Small intestine (tissue), 7 donors: ENCODE measurements at regions not wholly inside any gene's neighbourhood (a gene's known extent, or its start where the extent isn't known, plus 50 kb on each side); places are given as distances from the start of the nearest gene placed in this dataset.

Source experiments
- DNase-seq, 2 donors: peaks; one replicate each; pipeline versions ENCODE4 v3.0.0 to v3.0.0-alpha.2; 2013
- FAIRE-seq: peaks from 2 replicates; lab custom pipeline; 2012; peaks lifted over from hg19 to GRCh38; lab: Jason Lieb, UNC
- H3K27ac ChIP-seq, 3 donors: one replicate each; pipeline ENCODE4 v1.5.1; 2013; ENCODE audit warnings: low read length in 2 of 3, mild to moderate bottlenecking in 2 of 3, control low read depth in 1 of 3, inconsistent platforms in 1 of 3, low read depth in 1 of 3, moderate library complexity in 1 of 3
- H3K27me3 ChIP-seq, 3 donors: one replicate each; pipeline ENCODE4 v1.6.1; 2013; ENCODE audit warnings: low read length in 3 of 3, inconsistent platforms in 1 of 3; ENCODE audit not compliant: control insufficient read depth in 3 of 3, insufficient read depth in 3 of 3
- H3K36me3 ChIP-seq, 3 donors: one replicate each; pipeline ENCODE4 v1.6.1; 2013; ENCODE audit warnings: low read length in 3 of 3, inconsistent platforms in 1 of 3, low read depth in 1 of 3, mild to moderate bottlenecking in 1 of 3, moderate library complexity in 1 of 3; ENCODE audit not compliant: control insufficient read depth in 3 of 3, insufficient read depth in 2 of 3
- H3K4me1 ChIP-seq, 3 donors: one replicate each; pipeline ENCODE4 v1.6.1; 2013; ENCODE audit warnings: low read length in 2 of 3, inconsistent platforms in 1 of 3, low read depth in 1 of 3, mild to moderate bottlenecking in 1 of 3, moderate library complexity in 1 of 3; ENCODE audit not compliant: control insufficient read depth in 3 of 3, insufficient read depth in 2 of 3
- H3K4me3 ChIP-seq, 3 donors: one replicate each; pipeline ENCODE4 v1.5.1; 2013; ENCODE audit warnings: low read length in 3 of 3, control low read depth in 1 of 3, inconsistent platforms in 1 of 3, low read depth in 1 of 3, mild to moderate bottlenecking in 1 of 3, moderate library complexity in 1 of 3
- H3K9me3 ChIP-seq, 2 donors: one replicate each; pipeline ENCODE4 v1.6.1; 2013; ENCODE audit warnings: low read depth in 1 of 2, low read length in 1 of 2; ENCODE audit not compliant: control insufficient read depth in 2 of 2, insufficient read depth in 1 of 2
- WGBS, 3 donors: extraction: QIAGEN DNeasy Blood & Tissue Kit; methylation state at CpG; one replicate each; pipeline ENCODE4 v1.1.7; 2013; 5-methylcytosine and 5-hydroxymethylcytosine counted together
- donor health status: healthy with polysubstance abuse.
- donor health status: control.
- donor health status: control.
- donor health status: Bipolar disorder and iron deficiency.
- donor health status: healthy.

DNA sequence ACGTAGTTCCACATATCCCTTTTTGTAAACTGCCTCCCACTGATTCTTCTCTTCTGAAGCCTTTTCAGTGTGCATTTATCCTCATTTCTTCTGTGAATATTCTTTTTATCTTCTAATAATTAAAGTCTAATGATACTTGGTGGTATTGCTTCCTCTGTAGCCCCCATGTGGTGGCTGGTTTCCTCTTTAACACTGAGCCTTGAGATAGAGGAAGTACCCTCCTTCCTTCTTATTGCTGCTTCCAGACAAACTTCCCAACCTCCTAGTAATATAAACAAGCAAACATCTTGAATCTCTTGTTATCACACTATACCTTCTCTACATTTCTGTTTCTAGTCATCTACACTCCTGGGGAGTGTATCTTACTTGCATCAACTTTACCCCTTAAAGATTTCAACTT lies 310.5 kb upstream of the GIMD1 start:
- Histone ChIP-seq H3K36me3 (no peaks in the 10 kb centered on the region), H3K9me3 (peaks cover 0 to 3% of the 10 kb centered on the region in 2 donors), H3K27me3 (no peaks in the 10 kb centered on the region), H3K4me3 (no peak overlapping the region), H3K27ac (no peak overlapping the region), H3K4me1 (no peaks in the 10 kb centered on the region)
- DNase-seq (no peak), FAIRE-seq (no peak)
- 38 to 65% (median 64%) methylated on average over 1 of the region's 1 CpG for whole genome bisulfite sequencing, 3 donors

DNA sequence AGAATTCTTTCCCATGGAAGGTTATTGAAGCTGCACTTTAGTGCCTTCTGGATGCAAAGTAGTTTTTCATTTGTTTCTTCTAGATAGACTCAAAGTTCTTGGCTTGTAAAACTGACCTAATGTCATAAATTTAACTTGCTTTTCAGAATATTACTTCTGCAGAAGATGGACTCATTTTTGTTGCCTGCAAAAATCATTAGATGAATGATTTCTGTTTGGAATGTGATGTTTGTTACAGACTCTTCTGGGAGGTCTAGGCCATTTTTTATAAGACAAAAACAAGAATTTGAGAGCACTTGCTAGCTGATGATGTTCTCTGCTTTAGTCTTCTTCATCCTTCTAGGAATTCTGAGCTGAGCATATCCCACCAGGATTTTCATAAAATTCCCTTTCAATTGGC lies 308.6 kb upstream of the GIMD1 start:
- FAIRE-seq (no peak), DNase-seq (no peak)
- Histone ChIP-seq H3K9me3 (peaks cover 0 to 3% of the 10 kb centered on the region in 2 donors), H3K27ac (no peak overlapping the region), H3K27me3 (no peaks in the 10 kb centered on the region), H3K36me3 (no peaks in the 10 kb centered on the region), H3K4me1 (no peaks in the 10 kb centered on the region), H3K4me3 (no peak overlapping the region)

DNA sequence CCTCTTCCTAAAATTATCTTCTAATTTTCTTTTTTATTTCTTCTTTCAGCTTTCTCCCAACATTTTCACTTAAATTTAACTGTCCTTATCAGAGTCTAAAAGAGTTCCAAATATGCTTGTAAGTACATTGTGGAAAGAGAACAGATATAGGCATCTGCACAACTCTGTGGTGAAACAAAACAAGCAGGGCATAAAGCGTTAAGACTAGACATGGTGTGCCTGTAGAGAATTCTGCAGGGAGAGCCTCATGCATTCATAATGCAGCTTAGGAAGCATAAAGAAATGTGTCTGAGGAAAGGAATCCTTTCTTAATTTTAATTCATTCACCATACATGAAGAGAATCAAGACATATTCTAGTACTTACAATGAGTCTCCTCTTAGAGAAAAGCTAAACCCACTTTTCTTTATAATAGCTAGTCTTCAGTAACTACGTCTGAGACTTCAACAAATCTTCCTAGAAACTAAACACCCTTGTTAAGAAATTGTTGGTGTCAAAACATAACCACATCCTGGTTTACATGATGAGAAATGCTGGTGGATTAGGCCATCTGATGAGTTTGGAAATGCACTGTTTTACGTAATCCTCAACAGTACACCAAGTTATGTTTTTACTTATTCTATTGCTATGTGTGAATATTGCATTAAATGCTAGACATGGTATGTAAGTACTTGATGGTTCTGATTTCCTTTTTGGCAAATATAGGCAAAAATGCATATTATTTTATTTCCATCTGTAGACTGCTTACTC lies 307.8 kb upstream of the GIMD1 start:
- Histone ChIP-seq H3K9me3 (peaks cover 0 to 2% of the 10 kb centered on the region in 2 donors), H3K27ac (no peak overlapping the region), H3K27me3 (no peaks in the 10 kb centered on the region), H3K4me1 (no peaks in the 10 kb centered on the region), H3K4me3 (no peak overlapping the region), H3K36me3 (no peaks in the 10 kb centered on the region)
- 69 to 84% (median 79%) methylated on average over 3 of the region's 3 CpGs for WGBS, 3 donors
- FAIRE-seq: no peak
- no peak for DNase-seq

DNA sequence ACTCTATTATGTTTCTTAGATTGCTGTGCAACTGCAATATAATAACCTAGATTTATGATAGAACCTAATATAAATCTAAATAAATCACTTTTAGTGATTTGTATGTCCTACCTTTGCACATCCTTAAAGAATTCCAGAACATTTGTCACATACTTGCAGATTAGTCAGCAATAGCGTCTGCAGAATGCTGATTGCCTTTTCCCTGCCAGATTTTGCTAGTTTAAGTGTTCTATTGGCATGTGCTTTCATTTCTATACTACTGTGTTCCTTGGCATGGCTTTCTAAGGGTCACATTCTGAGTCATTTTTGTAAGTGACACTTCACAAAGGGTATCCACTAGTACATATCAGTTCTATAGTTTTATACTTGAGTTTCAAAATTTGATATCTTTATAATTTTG lies 303.1 kb upstream of the GIMD1 start:
- FAIRE-seq (no peak), DNase-seq (no peak)
- Histone ChIP-seq H3K27me3 (no peaks in the 10 kb centered on the region), H3K36me3 (no peaks in the 10 kb centered on the region), H3K27ac (no peak overlapping the region), H3K9me3 (no peaks in the 10 kb centered on the region), H3K4me1 (no peaks in the 10 kb centered on the region), H3K4me3 (no peak overlapping the region)
- WGBS, 3 donors: 72 to 73% (median 72%) methylated on average over 1 of the region's 1 CpG

DNA sequence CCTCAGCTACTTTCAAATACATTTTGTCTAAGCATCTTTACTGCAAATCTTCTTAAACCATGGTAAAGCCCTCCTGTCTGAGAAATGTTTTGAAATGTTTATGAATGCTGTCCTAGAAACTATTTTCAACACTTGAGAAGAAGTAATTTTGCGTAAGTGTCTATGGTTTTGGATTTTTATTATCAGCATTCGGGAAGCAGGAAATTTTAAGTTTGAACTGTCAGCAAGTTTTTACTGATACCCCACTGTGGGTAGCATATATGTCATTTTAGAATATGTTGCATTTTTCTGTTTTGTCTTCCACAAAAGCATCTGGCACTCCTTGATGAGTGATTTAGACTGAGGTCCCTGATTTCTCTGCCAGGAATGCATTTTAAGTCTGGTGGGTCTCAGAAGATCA lies 302.4 kb upstream of the GIMD1 start:
- Histone ChIP-seq H3K27ac (no peak overlapping the region), H3K9me3 (no peaks in the 10 kb centered on the region), H3K27me3 (no peaks in the 10 kb centered on the region), H3K4me3 (no peak overlapping the region), H3K36me3 (no peaks in the 10 kb centered on the region), H3K4me1 (no peaks in the 10 kb centered on the region)
- no peak for DNase-seq
- WGBS, 3 donors: 74 to 89% (median 85%) methylated on average over 2 of the region's 2 CpGs
- no peak for FAIRE-seq

DNA sequence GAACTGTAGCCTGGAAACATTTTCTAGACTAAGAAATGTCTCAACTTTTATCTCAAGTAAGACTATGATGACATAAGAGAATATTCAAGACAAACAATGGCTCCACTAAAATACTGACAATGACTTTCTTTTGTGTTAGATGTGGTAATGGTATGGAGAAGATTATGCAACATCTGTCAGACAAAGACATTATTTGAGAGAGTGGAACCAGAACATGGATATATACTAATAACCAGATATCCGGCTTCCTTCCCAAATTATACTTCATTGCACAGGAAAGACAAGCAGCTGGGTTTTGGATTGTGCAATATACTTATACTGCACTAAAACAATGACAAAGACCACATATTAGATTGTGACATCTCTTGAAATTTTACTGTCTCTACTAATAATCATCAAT lies 290.8 kb upstream of the GIMD1 start:
- DNase-seq (no peak), FAIRE-seq (no peak)
- H3K27me3 ChIP-seq: no peaks in the 10 kb centered on the region
- H3K27ac ChIP-seq: no peak overlapping the region
- no peak overlapping the region for H3K4me3 ChIP-seq
- WGBS, 3 donors: 81 to 90% (median 86%) methylated on average over 1 of the region's 1 CpG
- no peaks in the 10 kb centered on the region for H3K36me3 ChIP-seq
- no peaks in the 10 kb centered on the region for H3K9me3 ChIP-seq
- H3K4me1 ChIP-seq: no peaks in the 10 kb centered on the region

DNA sequence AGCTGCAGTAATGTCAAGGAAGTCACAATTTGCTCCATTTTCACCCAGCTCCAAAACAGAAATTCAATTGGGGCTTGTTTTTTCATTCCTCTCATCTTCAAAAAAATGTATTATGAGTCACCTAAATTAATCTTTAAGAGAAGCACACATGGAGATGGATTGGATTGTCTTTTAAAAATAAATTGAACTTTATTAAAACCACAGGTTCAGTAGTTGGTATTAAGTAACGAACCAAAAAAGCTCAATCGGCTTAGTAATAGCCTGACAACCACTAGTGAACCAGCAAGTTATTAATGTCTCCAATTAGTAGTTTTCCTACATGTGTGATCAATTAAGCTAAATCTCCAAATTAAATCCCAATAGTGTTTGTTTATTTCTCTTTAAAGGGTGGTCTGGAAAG lies 283.5 kb upstream of the GIMD1 start:
- no peaks in the 10 kb centered on the region for H3K27me3 ChIP-seq
- whole genome bisulfite sequencing, 3 donors: 91 to 94% (median 94%) methylated on average over 2 of the region's 2 CpGs
- no peaks in the 10 kb centered on the region for H3K36me3 ChIP-seq
- no peaks in the 10 kb centered on the region for H3K9me3 ChIP-seq
- H3K27ac ChIP-seq: no peak overlapping the region
- DNase-seq (no peak), FAIRE-seq (no peak)
- no peaks in the 10 kb centered on the region for H3K4me1 ChIP-seq
- no peak overlapping the region for H3K4me3 ChIP-seq

DNA sequence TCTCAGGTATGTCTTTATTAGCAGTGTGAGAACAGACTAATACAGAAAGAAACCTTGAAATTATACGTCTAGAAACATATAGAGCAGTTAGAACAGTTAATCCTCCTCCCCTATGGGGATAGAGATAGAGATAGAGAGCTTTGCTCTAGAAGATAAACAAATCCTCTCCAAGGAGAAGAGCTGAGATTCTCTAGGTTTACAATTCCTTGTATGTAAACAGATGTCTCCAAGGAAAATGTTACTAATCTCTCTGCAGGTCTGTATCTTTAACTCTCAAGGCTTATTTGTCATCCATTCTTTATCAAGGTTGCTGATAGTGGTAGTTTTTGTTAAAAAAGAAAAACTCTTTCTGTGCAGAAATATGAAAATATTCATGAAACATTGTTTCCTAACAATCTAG lies 282.1 kb upstream of the GIMD1 start:
- Histone ChIP-seq H3K4me3 (no peak overlapping the region), H3K9me3 (no peaks in the 10 kb centered on the region), H3K36me3 (no peaks in the 10 kb centered on the region), H3K27me3 (no peaks in the 10 kb centered on the region), H3K4me1 (no peaks in the 10 kb centered on the region), H3K27ac (no peak overlapping the region)
- 17 to 36% (median 34%) methylated on average over 1 of the region's 1 CpG for WGBS, 3 donors
- FAIRE-seq (no peak), DNase-seq (no peak)

DNA sequence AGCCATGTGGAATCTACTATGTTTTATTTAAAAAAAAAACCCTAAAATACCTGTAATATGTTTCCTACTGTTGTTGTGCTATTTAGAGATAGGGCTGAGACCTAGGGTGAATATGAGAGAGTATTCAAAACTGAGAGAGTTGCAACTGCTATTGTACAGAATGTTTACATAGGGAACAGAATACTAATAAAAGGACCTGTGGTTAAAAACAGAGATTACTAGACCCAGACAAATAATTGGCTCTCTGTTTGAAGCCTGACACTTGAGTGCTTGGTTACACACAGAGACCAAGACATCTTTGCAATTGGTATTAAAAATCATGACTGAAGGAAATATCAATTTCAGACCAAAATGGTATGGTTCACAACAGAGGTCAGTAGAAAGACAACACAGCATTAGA lies 278.9 kb upstream of the GIMD1 start:
- no peak overlapping the region for H3K27ac ChIP-seq
- H3K36me3 ChIP-seq: no peaks in the 10 kb centered on the region
- H3K4me3 ChIP-seq: no peak overlapping the region
- no peaks in the 10 kb centered on the region for H3K27me3 ChIP-seq
- H3K9me3 ChIP-seq: no peaks in the 10 kb centered on the region
- FAIRE-seq (no peak), DNase-seq (no peak)
- no peaks in the 10 kb centered on the region for H3K4me1 ChIP-seq
